HepG2 (cell line): ENCODE measurements at regions not wholly inside any gene's neighbourhood (a gene's known extent, or its start where the extent isn't known, plus 50 kb on each side); places are given as distances from the start of the nearest gene placed in this dataset.
A peak's percentile ranks its signal among the peaks of the same experiment; 100 is the strongest.

ENCODE experiments used
- ATAC-seq: fragments of 200-7000 bp; cut with Tn5 transposase; 3 replicates; pipeline ENCODE4 v1.9.1; 2020; ENCODE audit warnings: mild to moderate bottlenecking, moderate library complexity
- BruUV-seq: library from RNA; stranded (reverse); fragments of 400-500 nt; replicated peaks from 2 replicates; lab custom pipeline; 2021; lab: Mats Ljungman, UMichigan
- CTCF ChIA-PET: fragments of 300-600 bp; formaldehyde crosslinking; extraction: SDS; loops from one replicate; lab custom pipeline; 2021; ENCODE audit warnings: low total read pairs, inconsistent platforms, low intra/inter-chr PET ratio; lab: Yijun Ruan, JAX
- POLR2A ChIA-PET: fragments of 350-600 bp; sonication (Branson Sonifier 250); formaldehyde crosslinking; loops from one replicate; lab custom pipeline; 2020; ENCODE audit warnings: antibody characterized with exemption, inconsistent platforms; lab: Yijun Ruan, JAX
- DNase-seq: peaks from one replicate; pipeline ENCODE4 v3.0.0-alpha.2; 2015; ENCODE audit warnings: low spot score
- FAIRE-seq: peaks from 3 replicates; lab custom pipeline; 2011; peaks lifted over from hg19 to GRCh38; lab: Jason Lieb, UNC
- H2AFZ ChIP-seq: one replicate; pipeline ENCODE4 v1.6.1; 2011; ENCODE audit warnings: low read length, inconsistent platforms
- H3K27ac ChIP-seq: fragments of 300-600 bp; 3 replicates; pipeline ENCODE4 v1.8.0; 2011; ENCODE audit warnings: mixed run types, mild to moderate bottlenecking, mixed read lengths, low read length, inconsistent platforms; ENCODE audit not compliant: insufficient read depth; ENCODE audit errors: extremely low read length
- H3K27me3 ChIP-seq, 2 experiments: fragments of 200-600 bp in 1 of 2; 2 replicates in 1 of 2; 3 replicates in 1 of 2; pipeline versions ENCODE4 v1.6.0 to v1.8.0; 2011; ENCODE audit warnings: low read length in 2 of 2, mild to moderate bottlenecking in 2 of 2, moderate library complexity in 2 of 2, inconsistent platforms in 1 of 2; ENCODE audit not compliant: insufficient read depth in 2 of 2, control insufficient read depth in 1 of 2
- H3K36me3 ChIP-seq, 2 experiments: fragments of 200-600 bp in 1 of 2; replicated peaks in 1 of 2; 2 replicates in 1 of 2; 3 replicates in 1 of 2; pipeline versions ENCODE4 v1.5.1 to v1.8.0; 2011; ENCODE audit warnings: low read length in 2 of 2, inconsistent platforms in 1 of 2; ENCODE audit not compliant: insufficient read depth in 2 of 2, control insufficient read depth in 1 of 2
- H3K4me1 ChIP-seq: 2 replicates; pipeline ENCODE4 v1.5.1; 2012; ENCODE audit warnings: low read length, inconsistent platforms; ENCODE audit not compliant: insufficient read depth
- H3K4me2 ChIP-seq: 2 replicates; pipeline ENCODE4 v1.6.0; 2011; ENCODE audit warnings: low read depth, low read length, inconsistent platforms
- H3K4me3 ChIP-seq, 3 experiments: fragments of 200-600 bp in 1 of 3; sonication (generic), shearing (Covaris generic) in 1 of 3; replicated peaks in 1 of 3; 2 replicates each; pipeline ENCODE4 v1.5.1; 2011 to 2016; ENCODE audit warnings: low read length in 3 of 3, inconsistent platforms in 2 of 3, low read depth in 2 of 3, mild to moderate bottlenecking in 2 of 3, control low read depth in 1 of 3, mixed read lengths in 1 of 3; ENCODE audit not compliant: insufficient read depth in 1 of 3
- H3K79me2 ChIP-seq: one replicate; pipeline ENCODE4 v1.6.1; 2011; ENCODE audit warnings: low read length, inconsistent platforms; ENCODE audit not compliant: insufficient read depth
- H3K9ac ChIP-seq: 2 replicates; pipeline ENCODE4 v1.6.0; 2011; ENCODE audit warnings: mild to moderate bottlenecking, low read depth, low read length, inconsistent platforms; ENCODE audit not compliant: insufficient read depth
- H3K9me3 ChIP-seq: 2 replicates; pipeline ENCODE4 v1.5.1; 2012; ENCODE audit warnings: mild to moderate bottlenecking, low read length
- H4K20me1 ChIP-seq: 2 replicates; pipeline ENCODE4 v1.6.0; 2011; ENCODE audit warnings: inconsistent platforms, mild to moderate bottlenecking, low read length, moderate library complexity; ENCODE audit not compliant: insufficient read depth
- FOXK1 ChIP-seq: sonication (generic); formaldehyde crosslinking; IDR thresholded peaks from 2 replicates; pipeline ENCODE4 v1.4.0; 2020; ENCODE audit warnings: low read depth, missing genetic modification reagents, borderline replicate concordance
- NKX3-1 ChIP-seq: sonication (generic); formaldehyde crosslinking; IDR thresholded peaks from 2 replicates; pipeline ENCODE4 v1.5.0; 2020; ENCODE audit warnings: missing genetic modification reagents
- ONECUT2 ChIP-seq: sonication (generic); formaldehyde crosslinking; IDR thresholded peaks from 2 replicates; pipeline ENCODE4 v1.4.0; 2020; ENCODE audit warnings: missing genetic modification reagents
- PCBP2 ChIP-seq: fragments of 200-400 bp; formaldehyde crosslinking; optimal IDR thresholded peaks from 2 replicates; pipeline ENCODE3; 2018; ENCODE audit warnings: low read length, low read depth; ENCODE audit not compliant: poor library complexity, severe bottlenecking
- RAD51 ChIP-seq: fragments of 450-650 bp; IDR thresholded peaks from 2 replicates; pipeline ENCODE4 v1.6.1; 2016; ENCODE audit warnings: borderline replicate concordance
- SAP130 ChIP-seq: IDR thresholded peaks from 2 replicates; pipeline ENCODE4 v1.6.1; 2016; ENCODE audit warnings: low read depth
- TGIF2 ChIP-seq: IDR thresholded peaks from 2 replicates; pipeline ENCODE4 v1.6.1; 2016; ENCODE audit warnings: control low read depth, missing compliant biosample characterization
- ZNF609 ChIP-seq: sonication (generic); formaldehyde crosslinking; IDR thresholded peaks from 2 replicates; pipeline ENCODE4 v1.4.0; 2020; ENCODE audit warnings: mild to moderate bottlenecking, missing genetic modification reagents, borderline replicate concordance
- ZNF737 ChIP-seq: sonication (generic); formaldehyde crosslinking; IDR thresholded peaks from 2 replicates; pipeline ENCODE4 v1.5.0; 2020; ENCODE audit warnings: missing genetic modification reagents, mild to moderate bottlenecking, borderline replicate concordance
- WGBS: methylation state at CpG from one replicate; pipeline ENCODE4 v1.1.6; 2017; ENCODE audit warnings: low lambda C conversion rate; 5-methylcytosine and 5-hydroxymethylcytosine counted together
- in situ Hi-C: cut with HindIII; loops from 2 replicates; pipeline ENCODE4 v1.10.0; 2017; ENCODE audit warnings: low pct_unique_long_range_greater_than_20kb; ENCODE audit not compliant: extremely low pct_ligation_motif_present
- intact Hi-C: fragments of 100-400 bp; cut with micrococcal nuclease; formaldehyde crosslinking; loops from one replicate; pipeline ENCODE4 v1.10.0; 2022; ENCODE audit not compliant: unreplicated experiment
- TF ChIP-seq, protein P1 (sequence below), 2 experiments: sonication (generic) in 1 of 2; formaldehyde crosslinking in 1 of 2; IDR thresholded peaks; 2 replicates each; pipeline versions ENCODE4 v1.5.1 to v1.6.1; 2011 to 2020; ENCODE audit warnings: borderline replicate concordance in 1 of 2, low read depth in 1 of 2, low read length in 1 of 2, mild to moderate bottlenecking in 1 of 2, missing genetic modification reagents in 1 of 2, moderate library complexity in 1 of 2

DNA sequence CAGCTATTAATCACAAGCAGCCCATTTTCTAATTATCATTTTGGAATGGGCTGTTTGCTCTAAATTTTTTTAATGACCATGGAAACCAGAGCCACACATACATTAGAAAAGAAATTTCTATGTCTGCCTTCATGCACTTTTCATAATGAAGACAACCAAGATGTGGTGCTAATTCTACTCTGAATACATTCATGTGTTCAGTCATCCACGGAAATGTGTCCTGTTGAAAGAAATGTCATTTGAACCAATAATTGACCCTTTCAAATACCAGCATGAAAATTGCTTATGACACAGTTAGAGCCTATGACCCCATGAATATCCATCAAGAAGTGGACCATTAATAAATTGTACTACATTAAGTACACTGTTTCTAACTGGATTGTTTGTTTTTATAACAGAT, 99.7 kb upstream of the KCNA4 start (continued):
- TF ChIP-seq ZNF609: no peak
- no peak for TF ChIP-seq PCBP2
- no peak for TF ChIP-seq ZNF737 (CRISPR knock-in tag)
- TF ChIP-seq TGIF2 (CRISPR knock-in tag): no peak
- TF ChIP-seq, all 625 proteins: peak for 0

- FAIRE-seq (no peak), DNase-seq (no peak), ATAC-seq (no peak)
- Histone ChIP-seq H3K27ac (no peak overlapping the region), H3K36me3 (no peaks in the 10 kb centered on the region), H3K27me3 (no peaks in the 10 kb centered on the region), H3K4me3 (no peak overlapping the region), H2AFZ (no peak overlapping the region), H3K4me2 (no peak overlapping the region), H3K9me3 (no peaks in the 10 kb centered on the region), H3K79me2 (no peaks in the 10 kb centered on the region), H3K9ac (no peak overlapping the region), H3K4me1 (no peaks in the 10 kb centered on the region), H4K20me1 (no peaks in the 10 kb centered on the region)
- in situ Hi-C loops: no loop called here
- intact Hi-C loops: no loop called here
- WGBS: 1% methylated on average over 4 of the region's 4 CpGs
- BruUV-seq: no TSS peak
- TF ChIP-seq, protein P1, sequence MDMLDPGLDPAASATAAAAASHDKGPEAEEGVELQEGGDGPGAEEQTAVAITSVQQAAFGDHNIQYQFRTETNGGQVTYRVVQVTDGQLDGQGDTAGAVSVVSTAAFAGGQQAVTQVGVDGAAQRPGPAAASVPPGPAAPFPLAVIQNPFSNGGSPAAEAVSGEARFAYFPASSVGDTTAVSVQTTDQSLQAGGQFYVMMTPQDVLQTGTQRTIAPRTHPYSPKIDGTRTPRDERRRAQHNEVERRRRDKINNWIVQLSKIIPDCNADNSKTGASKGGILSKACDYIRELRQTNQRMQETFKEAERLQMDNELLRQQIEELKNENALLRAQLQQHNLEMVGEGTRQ (IDR thresholded peaks at IDR 0.05; ENCODE audit: low read depth, low read length): peak; percentile 37
- TF ChIP-seq, protein P1 (CRISPR knock-in tag; IDR thresholded peaks at IDR 0.05; ENCODE audit: borderline replicate concordance): no peak
- TF ChIP-seq ONECUT2 (no peak), RAD51 (peak; percentile 76; the same call in 1 of the 2 replicates), NKX3-1 (CRISPR knock-in tag) (no peak), SAP130 (no peak), FOXK1 (no peak)
- CTCF ChIA-PET: no interaction called here
- POLR2A ChIA-PET: no interaction called here
Measured at GRCh38 chr11:30120045-30120589, 103.3 kb upstream of the KCNA4 start.
